Naive B cell (primary cell): ENCODE measurements at regions not wholly inside any gene's neighbourhood (a gene's known extent, or its start where the extent isn't known, plus 50 kb on each side); places are given as distances from the start of the nearest gene placed in this dataset.
A peak's percentile ranks its signal among the peaks of the same experiment; 100 is the strongest.

Experiments used
- ATAC-seq, 2 donors: fragments of 150-1000 bp; cut with Tn5 transposase; 2 replicates each; pipeline ENCODE4 v1.10.0; 2021; ENCODE audit warnings: low read depth in 2 of 2, mild to moderate bottlenecking in 2 of 2, moderate library complexity in 2 of 2
- DNase-seq: peaks from one replicate; pipeline ENCODE4 v3.0.0; 2022
- H3K27ac Mint-ChIP-seq, 6 donors: one replicate each; pipeline ENCODE4 v1.8.0; 2020 to 2022; ENCODE audit warnings: mild to moderate bottlenecking in 6 of 6, mixed read lengths in 6 of 6, moderate library complexity in 5 of 6, inconsistent platforms in 2 of 6
- H3K27me3 Mint-ChIP-seq, 3 donors: one replicate each; pipeline ENCODE4 v1.8.0; 2021 to 2022; ENCODE audit warnings: mixed read lengths in 3 of 3, mild to moderate bottlenecking in 1 of 3
- H3K36me3 Mint-ChIP-seq, 2 donors: one replicate each; pipeline ENCODE4 v1.8.0; 2020 to 2022; ENCODE audit warnings: mixed read lengths in 2 of 2, inconsistent platforms in 1 of 2, mild to moderate bottlenecking in 1 of 2
- H3K4me1 Mint-ChIP-seq, 3 donors: one replicate each; pipeline ENCODE4 v1.8.0; 2020 to 2022; ENCODE audit warnings: mixed read lengths in 3 of 3, inconsistent platforms in 1 of 3, mild to moderate bottlenecking in 1 of 3, moderate library complexity in 1 of 3
- H3K4me3 Mint-ChIP-seq, 8 donors: one replicate each; pipeline ENCODE4 v1.8.0; 2020 to 2022; ENCODE audit warnings: mild to moderate bottlenecking in 8 of 8, mixed read lengths in 8 of 8, moderate library complexity in 8 of 8, inconsistent platforms in 2 of 8
- H3K9me3 Mint-ChIP-seq, 7 donors: one replicate each; pipeline ENCODE4 v1.8.0; 2020 to 2022; ENCODE audit warnings: mixed read lengths in 7 of 7, mild to moderate bottlenecking in 5 of 7, inconsistent platforms in 2 of 7, moderate library complexity in 1 of 7

DNA sequence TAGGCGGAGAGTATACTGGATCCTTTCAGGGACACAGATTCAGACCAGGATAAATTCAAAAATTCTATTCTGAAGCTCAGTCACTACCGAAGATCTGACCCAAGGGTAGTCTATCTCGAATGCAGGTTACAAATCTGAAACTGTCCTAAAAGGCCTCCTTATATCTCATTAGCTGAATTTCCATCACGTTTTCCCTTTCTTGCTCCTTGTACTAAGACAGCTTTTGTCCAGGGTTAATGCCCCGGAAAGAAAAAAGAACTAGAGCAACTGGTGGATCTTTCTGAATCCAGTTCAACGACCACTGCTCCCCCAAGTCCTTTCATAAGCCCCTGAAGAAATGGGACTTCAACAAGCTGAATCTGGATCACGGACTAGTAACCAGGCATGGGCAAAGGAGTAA is 97.5 kb upstream of the CCDC85A start:
- no peak overlapping the region for H3K27ac Mint-ChIP-seq
- DNase-seq (no peak), ATAC-seq (no peak)
- peaks cover 0 to 2% (median under 1%) of the 10 kb centered on the region in 7 donors for H3K9me3 Mint-ChIP-seq
- H3K36me3 Mint-ChIP-seq, result no peaks in the 10 kb centered on the region
- H3K4me3 Mint-ChIP-seq, result peak overlapping the region in 1 of 8 donors; percentile 36
- peaks cover 0 to 5% (median 4%) of the 10 kb centered on the region in 3 donors for H3K27me3 Mint-ChIP-seq
- no peaks in the 10 kb centered on the region for H3K4me1 Mint-ChIP-seq

DNA sequence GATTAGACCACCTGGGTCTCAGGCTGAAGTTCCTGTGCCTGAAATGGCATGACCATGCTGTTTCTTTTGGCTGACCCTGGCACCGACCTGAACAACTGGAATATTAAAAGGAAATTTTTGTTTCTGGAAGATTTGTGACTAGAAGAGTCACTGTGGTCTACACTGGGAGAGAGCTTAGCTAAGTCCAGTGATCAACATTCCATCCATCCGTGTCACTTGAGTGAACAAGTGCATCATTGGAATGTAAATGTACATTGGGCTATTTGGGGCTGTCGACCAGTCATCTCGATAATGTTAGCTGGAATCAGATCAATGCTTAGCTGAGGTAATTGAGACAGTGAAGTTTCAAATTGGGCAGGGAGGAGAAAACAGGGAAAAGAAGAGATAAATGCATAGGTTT is 95.4 kb upstream of the CCDC85A start:
- Mint-ChIP-seq H3K27me3 (peaks cover under 1 to 5% (median 4%) of the 10 kb centered on the region in 3 donors), H3K36me3 (no peaks in the 10 kb centered on the region), H3K4me3 (no peak overlapping the region), H3K27ac (no peak overlapping the region), H3K9me3 (peaks cover 0 to 2% (median 0%) of the 10 kb centered on the region in 7 donors), H3K4me1 (no peaks in the 10 kb centered on the region)
- ATAC-seq (no peak), DNase-seq (no peak)

DNA sequence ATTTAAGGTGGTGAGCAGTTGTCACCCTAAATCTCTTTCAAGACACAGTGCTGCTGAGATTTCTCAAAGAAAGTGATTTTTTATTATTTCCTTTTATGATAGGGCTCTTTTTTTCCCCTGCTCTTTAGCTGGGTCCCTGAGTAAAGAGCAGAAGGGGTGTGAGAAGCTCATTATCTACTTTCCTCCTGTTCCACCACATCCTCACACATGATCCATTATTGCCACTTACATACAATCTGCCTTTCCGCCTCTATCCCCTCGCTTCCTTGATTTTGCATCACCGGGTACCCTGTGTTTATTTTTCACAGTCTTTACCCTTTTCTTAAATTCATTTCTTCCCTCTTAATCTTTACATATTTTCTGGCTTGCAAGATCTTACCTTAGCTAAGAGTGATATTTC is 93.9 kb upstream of the CCDC85A start:
- H3K36me3 Mint-ChIP-seq, result no peaks in the 10 kb centered on the region
- DNase-seq (no peak), ATAC-seq (no peak)
- H3K27me3 Mint-ChIP-seq, result peaks cover 5 to 11% (median 9%) of the 10 kb centered on the region in 3 donors
- H3K4me1 Mint-ChIP-seq, result no peaks in the 10 kb centered on the region
- peaks cover 0 to 2% (median 0%) of the 10 kb centered on the region in 7 donors for H3K9me3 Mint-ChIP-seq
- H3K27ac Mint-ChIP-seq, result peak overlapping the region in 1 of 6 donors; percentile 8
- no peak overlapping the region for H3K4me3 Mint-ChIP-seq

DNA sequence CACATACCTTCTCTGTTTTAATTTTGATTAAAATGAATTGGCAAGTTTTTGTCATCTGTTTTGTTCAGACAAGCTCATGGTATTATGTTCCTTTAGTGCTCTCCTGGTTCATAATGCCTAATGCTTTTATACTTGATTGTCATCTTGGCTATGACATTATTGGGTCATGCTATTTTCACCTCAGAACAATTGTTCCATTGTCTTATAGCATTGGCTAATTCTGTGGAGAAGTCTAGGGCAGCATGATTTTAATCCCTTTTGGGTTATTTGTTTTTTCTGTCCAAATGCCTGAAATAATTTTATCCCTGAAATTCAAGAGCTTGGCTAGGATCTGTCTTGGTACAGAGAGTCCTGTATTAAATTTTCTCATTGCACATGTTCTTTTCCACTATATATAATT is 83.8 kb upstream of the CCDC85A start:
- Mint-ChIP-seq H3K9me3 (peaks cover 0 to 10% (median 4%) of the 10 kb centered on the region in 7 donors), H3K27me3 (peaks cover 0 to 10% (median 10%) of the 10 kb centered on the region in 3 donors), H3K4me3 (no peak overlapping the region), H3K36me3 (no peaks in the 10 kb centered on the region), H3K27ac (no peak overlapping the region), H3K4me1 (no peaks in the 10 kb centered on the region)
- ATAC-seq (no peak), DNase-seq (no peak)

DNA sequence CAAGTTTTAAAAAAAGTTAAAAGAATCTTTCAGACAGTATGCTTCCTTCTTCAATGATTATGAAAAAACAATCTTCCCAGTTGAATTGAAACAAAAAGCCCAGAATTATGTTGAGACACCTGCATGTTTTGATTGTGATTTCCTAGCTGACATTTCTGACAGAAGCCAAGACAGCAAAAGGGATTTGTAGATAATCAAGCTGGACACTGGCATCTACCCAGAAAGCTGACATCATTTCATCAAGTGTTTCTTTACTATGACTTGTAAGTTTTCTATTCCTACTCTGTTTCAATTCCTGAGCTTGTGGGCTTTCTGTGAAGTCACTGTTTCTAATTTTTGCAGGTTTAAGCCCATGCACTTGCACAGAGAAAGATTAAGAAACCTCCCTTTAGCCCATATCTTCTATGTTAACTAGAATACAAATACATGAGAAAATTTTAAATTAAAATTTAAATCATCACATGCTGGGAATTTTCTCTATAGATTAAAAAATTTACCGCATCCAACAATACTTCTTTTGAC is 82.9 kb upstream of the CCDC85A start:
- ATAC-seq, result no peak
- Mint-ChIP-seq H3K4me3 (no peak overlapping the region), H3K27ac (no peak overlapping the region)

GRCh38 chr2:56102098-56102497 is 81.7 kb upstream of the CCDC85A start:
- Mint-ChIP-seq H3K36me3 (no peaks in the 10 kb centered on the region), H3K27me3 (peaks cover 0 to 10% (median 10%) of the 10 kb centered on the region in 3 donors), H3K4me3 (no peak overlapping the region), H3K4me1 (no peaks in the 10 kb centered on the region), H3K27ac (no peak overlapping the region), H3K9me3 (peaks cover 0 to 6% (median 4%) of the 10 kb centered on the region in 7 donors)
- DNase-seq (no peak), ATAC-seq (no peak)

More for the DNA sequence above, 82.9 kb upstream of the CCDC85A start:
- peaks cover 0 to 10% (median 4%) of the 10 kb centered on the region in 7 donors for H3K9me3 Mint-ChIP-seq
- no peak for DNase-seq
- H3K36me3 Mint-ChIP-seq, result no peaks in the 10 kb centered on the region
- no peaks in the 10 kb centered on the region for H3K4me1 Mint-ChIP-seq
- H3K27me3 Mint-ChIP-seq, result peaks cover 0 to 10% (median 10%) of the 10 kb centered on the region in 3 donors

- H3K27ac Mint-ChIP-seq, result no peak overlapping the region
- no peaks in the 10 kb centered on the region for H3K36me3 Mint-ChIP-seq
- DNase-seq (no peak), ATAC-seq (no peak)
- no peak overlapping the region for H3K4me3 Mint-ChIP-seq
- peaks cover 0 to 6% (median 3%) of the 10 kb centered on the region in 7 donors for H3K9me3 Mint-ChIP-seq
- H3K27me3 Mint-ChIP-seq, result peaks cover 0 to 10% (median 10%) of the 10 kb centered on the region in 3 donors
- no peaks in the 10 kb centered on the region for H3K4me1 Mint-ChIP-seq
Measured at GRCh38 chr2:56102866-56103265, 80.9 kb upstream of the CCDC85A start.

DNA sequence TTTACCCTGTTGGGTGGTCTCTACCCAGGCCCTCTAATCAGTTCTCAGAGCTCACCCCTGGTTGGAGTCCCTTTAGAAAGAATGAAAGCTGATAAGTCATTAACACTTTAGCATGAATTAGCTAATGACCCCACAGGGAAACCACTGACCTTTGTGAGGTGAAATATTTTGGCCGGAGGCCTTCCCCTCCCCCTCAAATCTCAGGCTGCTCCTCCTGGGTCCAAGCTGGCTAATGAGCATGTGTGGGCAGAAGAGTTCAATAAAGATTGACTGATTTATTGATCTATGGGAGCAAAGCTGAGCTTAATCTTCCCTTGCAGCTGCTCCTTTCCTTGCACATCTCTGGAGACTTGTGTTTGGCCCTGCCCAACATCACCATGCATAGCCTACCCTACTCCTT is 78.8 kb upstream of the CCDC85A start:
- no peaks in the 10 kb centered on the region for H3K36me3 Mint-ChIP-seq
- DNase-seq (no peak), ATAC-seq (no peak)
- peaks cover 0 to 13% (median 10%) of the 10 kb centered on the region in 3 donors for H3K27me3 Mint-ChIP-seq
- peaks cover 0 to 5% (median 2%) of the 10 kb centered on the region in 7 donors for H3K9me3 Mint-ChIP-seq
- H3K27ac Mint-ChIP-seq, result no peak overlapping the region
- H3K4me3 Mint-ChIP-seq, result no peak overlapping the region
- H3K4me1 Mint-ChIP-seq, result no peaks in the 10 kb centered on the region

DNA sequence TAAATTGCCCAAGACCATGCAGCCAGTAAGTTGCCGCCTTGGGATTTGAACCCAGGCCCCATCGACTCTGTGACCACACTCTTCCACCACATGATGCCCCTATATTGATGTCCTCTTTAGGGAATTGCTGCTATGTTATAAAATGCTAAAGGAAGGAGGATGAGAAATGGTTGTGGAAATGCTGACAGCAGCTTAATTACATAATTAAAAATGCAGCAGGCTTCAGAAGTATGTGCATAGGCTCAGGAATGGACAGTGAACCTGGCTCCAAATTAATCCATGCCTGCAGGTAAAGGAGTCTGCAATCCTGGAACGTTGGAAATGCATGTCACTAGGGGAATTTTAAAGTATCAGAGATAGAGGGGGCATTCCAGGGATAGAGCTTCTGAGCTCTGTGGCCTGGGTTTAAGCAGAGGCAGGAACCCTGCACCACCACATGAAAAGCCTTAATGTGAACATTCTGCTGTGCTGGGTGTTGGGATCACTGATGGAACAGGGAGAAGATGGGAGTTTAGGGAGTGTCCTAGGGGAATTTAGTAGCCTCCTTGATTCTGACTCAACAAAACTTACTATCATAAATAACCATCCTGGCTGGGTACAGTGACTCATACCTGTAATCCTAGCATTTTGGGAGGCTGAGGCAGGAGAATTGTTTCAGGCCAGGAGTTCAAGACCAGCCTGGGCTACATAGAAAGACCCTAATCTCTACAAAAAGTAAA is 76.1 kb upstream of the CCDC85A start:
- Mint-ChIP-seq H3K9me3 (peaks cover 0 to 5% (median 3%) of the 10 kb centered on the region in 7 donors), H3K4me3 (no peak overlapping the region), H3K36me3 (no peaks in the 10 kb centered on the region), H3K4me1 (no peaks in the 10 kb centered on the region), H3K27ac (no peak overlapping the region), H3K27me3 (peaks cover 0 to 12% (median 10%) of the 10 kb centered on the region in 3 donors)
- DNase-seq (no peak), ATAC-seq (no peak)

GRCh38 chr2:56108806-56109205 is 75.0 kb upstream of the CCDC85A start:
- Mint-ChIP-seq H3K9me3 (peaks cover 0 to 5% (median 4%) of the 10 kb centered on the region in 7 donors), H3K36me3 (no peaks in the 10 kb centered on the region), H3K4me3 (no peak overlapping the region), H3K4me1 (no peaks in the 10 kb centered on the region), H3K27ac (no peak overlapping the region), H3K27me3 (peaks cover 2 to 11% (median 9%) of the 10 kb centered on the region in 3 donors)
- ATAC-seq, result no peak
- no peak for DNase-seq

GRCh38 chr2:56109994-56110393 is 73.8 kb upstream of the CCDC85A start:
- Mint-ChIP-seq H3K36me3 (no peaks in the 10 kb centered on the region), H3K4me3 (no peak overlapping the region), H3K9me3 (peaks cover 0 to 4% (median 0%) of the 10 kb centered on the region in 7 donors), H3K4me1 (no peaks in the 10 kb centered on the region), H3K27me3 (peaks cover 5 to 7% (median 7%) of the 10 kb centered on the region in 3 donors), H3K27ac (no peak overlapping the region)
- no peak for DNase-seq
- ATAC-seq, result no peak

DNA sequence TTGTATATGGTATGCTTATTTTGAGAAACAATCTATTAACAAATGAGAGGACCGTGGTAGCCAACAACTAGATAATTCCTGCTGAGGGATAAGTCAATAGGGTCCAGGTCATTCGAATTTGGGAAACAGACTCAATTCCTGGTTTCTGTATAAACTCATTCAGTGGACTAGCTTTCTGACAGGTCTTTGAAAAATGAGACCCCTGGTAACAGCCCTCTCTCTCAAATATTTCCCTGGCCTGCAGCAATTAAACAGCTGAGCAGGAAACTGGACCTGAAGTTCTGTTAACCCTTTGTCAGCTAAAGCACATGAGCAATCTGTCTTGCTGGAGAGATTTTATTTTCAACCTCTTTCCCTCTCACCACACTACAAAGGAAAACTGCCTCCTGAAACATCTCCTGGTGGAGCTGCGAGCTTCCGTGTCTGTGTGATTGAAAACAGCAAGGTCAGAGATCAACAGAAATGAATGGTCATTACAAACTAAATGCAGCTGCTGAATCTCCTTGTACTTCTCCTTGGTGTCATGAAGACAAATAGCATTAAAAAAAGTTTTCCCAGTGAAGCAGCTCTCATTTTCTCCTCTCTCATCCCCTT is 70.3 kb upstream of the CCDC85A start:
- Mint-ChIP-seq H3K27me3 (peaks cover 5 to 12% (median 7%) of the 10 kb centered on the region in 3 donors), H3K4me3 (no peak overlapping the region), H3K4me1 (no peaks in the 10 kb centered on the region), H3K9me3 (peaks cover 0 to 5% (median 0%) of the 10 kb centered on the region in 7 donors), H3K36me3 (no peaks in the 10 kb centered on the region), H3K27ac (no peak overlapping the region)
- ATAC-seq, result no peak
- no peak for DNase-seq

- Mint-ChIP-seq H3K4me3 (no peak overlapping the region), H3K36me3 (no peaks in the 10 kb centered on the region), H3K27me3 (peaks cover 5 to 13% (median 7%) of the 10 kb centered on the region in 3 donors), H3K4me1 (no peaks in the 10 kb centered on the region), H3K9me3 (peaks cover 0 to 5% (median 0%) of the 10 kb centered on the region in 7 donors), H3K27ac (no peak overlapping the region)
- ATAC-seq (no peak), DNase-seq (no peak)
Measured at GRCh38 chr2:56117764-56118163, 66.0 kb upstream of the CCDC85A start.

DNA sequence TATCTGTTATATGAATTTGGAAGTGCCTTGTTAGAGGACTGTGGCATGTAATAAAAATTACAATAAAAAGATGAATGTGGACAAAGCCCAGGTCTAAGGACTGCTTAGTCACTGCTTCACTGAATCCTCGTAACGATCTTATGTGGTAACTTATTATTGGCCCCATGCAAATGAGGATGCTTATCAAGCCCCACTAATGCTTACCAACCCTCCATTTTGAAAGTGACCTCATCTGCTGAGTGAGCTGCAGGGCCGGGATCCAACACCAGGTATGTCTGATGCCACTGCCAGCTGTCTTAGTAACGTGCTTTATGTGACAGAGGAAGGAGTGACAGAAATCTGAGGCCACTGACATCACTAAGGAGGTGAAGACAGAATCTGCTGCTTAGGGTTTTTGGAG is 65.3 kb upstream of the CCDC85A start:
- H3K4me1 Mint-ChIP-seq, result no peaks in the 10 kb centered on the region
- H3K27ac Mint-ChIP-seq, result no peak overlapping the region
- DNase-seq, result no peak
- H3K9me3 Mint-ChIP-seq, result peaks cover 0 to 5% (median 0%) of the 10 kb centered on the region in 7 donors
- H3K27me3 Mint-ChIP-seq, result peaks cover 5 to 13% (median 7%) of the 10 kb centered on the region in 3 donors
- no peak for ATAC-seq
- H3K36me3 Mint-ChIP-seq, result no peaks in the 10 kb centered on the region
- no peak overlapping the region for H3K4me3 Mint-ChIP-seq
